Stomach (tissue), 8 donors: ENCODE measurements at regions not wholly inside any gene's neighbourhood (a gene's known extent, or its start where the extent isn't known, plus 50 kb on each side); places are given as distances from the start of the nearest gene placed in this dataset.

Source experiments
- DNase-seq, 2 donors: peaks; one replicate each; pipeline versions ENCODE4 v3.0.0 to v3.0.0-alpha.2; 2013 to 2019
- H3K27ac ChIP-seq, 5 donors: fragments of 200-600 bp in 4 of 5; sonication (generic) in 4 of 5; one replicate each; pipeline ENCODE4 v1.5.1; 2013 to 2019; ENCODE audit warnings: mild to moderate bottlenecking in 1 of 5, moderate library complexity in 1 of 5
- H3K27me3 ChIP-seq, 3 donors: fragments of 200-600 bp; sonication (generic); one replicate each; pipeline ENCODE4 v1.5.1; 2017 to 2019; ENCODE audit warnings: mixed run types in 1 of 3
- H3K36me3 ChIP-seq, 4 donors: fragments of 200-600 bp; sonication (generic); 1 replicate in 3 of 4; 2 replicates in 1 of 4; pipeline ENCODE4 v1.5.1; 2016 to 2019
- H3K4me1 ChIP-seq, 4 donors: fragments of 200-600 bp; sonication (generic); one replicate each; pipeline ENCODE4 v1.5.1; 2016 to 2019
- H3K4me3 ChIP-seq, 4 donors: fragments of 200-600 bp; sonication (generic) in 3 of 4; one replicate each; pipeline ENCODE4 v1.5.1; 2016 to 2019; ENCODE audit warnings: mild to moderate bottlenecking in 1 of 4
- H3K9me3 ChIP-seq, 4 donors: fragments of 200-600 bp; sonication (generic); one replicate each; pipeline ENCODE4 v1.5.1; 2016 to 2019
- CTCF ChIP-seq, 7 experiments: fragments of 450-650 bp in 4 of 7; fragments of 200-600 bp in 3 of 7; sonication (generic) in 3 of 7; IDR thresholded peaks; one replicate each; pipeline ENCODE4 v1.5.1; 2016 to 2019; ENCODE audit warnings: antibody characterized with exemption in 7 of 7, control low read depth in 2 of 7, mild to moderate bottlenecking in 1 of 7
- EP300 ChIP-seq: sonication (generic); formaldehyde crosslinking; IDR thresholded peaks from one replicate; pipeline ENCODE4 v1.6.1; 2017; ENCODE audit warnings: antibody characterized with exemption
- POLR2A ChIP-seq, 4 donors: fragments of 450-650 bp; IDR thresholded peaks; one replicate each; pipeline ENCODE4 v1.6.1; 2016; ENCODE audit warnings: antibody characterized with exemption in 4 of 4, control low read depth in 2 of 4, mild to moderate bottlenecking in 1 of 4, moderate library complexity in 1 of 4
- POLR2AphosphoS5 ChIP-seq, 3 donors: sonication (generic); formaldehyde crosslinking; IDR thresholded peaks; one replicate each; pipeline ENCODE4 v1.6.1; 2016; ENCODE audit warnings: antibody characterized with exemption in 3 of 3
- WGBS, 5 donors: extraction: QIAGEN DNeasy Blood & Tissue Kit in 3 of 5; methylation state at CpG; one replicate each; pipeline versions ENCODE4 v1.1.5 to v1.1.7; 2013 to 2018; 5-methylcytosine and 5-hydroxymethylcytosine counted together
- intact Hi-C: fragments of 100-400 bp; cut with DNase I; formaldehyde crosslinking; loops from one replicate; pipeline ENCODE4 v1.15.1; 2023; ENCODE audit warnings: low total_unique reads
- donor health status: healthy with polysubstance abuse.
- donor health status: Bipolar disorder and iron deficiency.
- donor health status: healthy.

DNA sequence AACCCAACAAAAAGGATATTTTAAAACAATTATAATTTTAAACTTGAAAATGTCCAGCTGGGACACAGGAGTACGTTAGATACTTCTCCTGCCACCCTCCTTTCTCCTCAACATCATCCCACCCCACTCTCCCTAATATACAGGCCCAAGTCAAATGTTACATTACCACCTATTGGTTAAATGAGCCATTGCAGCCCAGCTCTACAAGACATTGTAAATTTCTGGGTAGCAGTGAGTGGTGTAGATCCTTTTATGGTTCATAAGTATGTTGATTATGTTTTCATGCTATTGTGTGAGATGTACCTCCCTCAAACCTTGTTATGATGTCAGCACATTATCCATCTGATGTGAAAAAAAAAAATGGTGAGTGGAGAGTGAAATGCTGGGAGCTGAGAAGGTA lies 187.1 kb upstream of the BCOR start:
- Histone ChIP-seq H3K27ac (no peak overlapping the region), H3K9me3 (peaks cover 0 to 50% (median 20%) of the 10 kb centered on the region in 4 donors), H3K4me3 (no peak overlapping the region), H3K36me3 (no peaks in the 10 kb centered on the region), H3K4me1 (no peaks in the 10 kb centered on the region), H3K27me3 (no peaks in the 10 kb centered on the region)
- intact Hi-C loops, result no loop called here
- DNase-seq, result no peak
- no peak for TF ChIP-seq EP300
- TF ChIP-seq POLR2A (IDR thresholded peaks at IDR 0.05), result no peak
- no peak for TF ChIP-seq POLR2AphosphoS5 (IDR thresholded peaks at IDR 0.05)
- TF ChIP-seq CTCF (IDR thresholded peaks at IDR 0.05), result no peak
- 38 to 96% (median 54%) methylated on average over 1 of the region's 1 CpG for WGBS, 5 donors

DNA sequence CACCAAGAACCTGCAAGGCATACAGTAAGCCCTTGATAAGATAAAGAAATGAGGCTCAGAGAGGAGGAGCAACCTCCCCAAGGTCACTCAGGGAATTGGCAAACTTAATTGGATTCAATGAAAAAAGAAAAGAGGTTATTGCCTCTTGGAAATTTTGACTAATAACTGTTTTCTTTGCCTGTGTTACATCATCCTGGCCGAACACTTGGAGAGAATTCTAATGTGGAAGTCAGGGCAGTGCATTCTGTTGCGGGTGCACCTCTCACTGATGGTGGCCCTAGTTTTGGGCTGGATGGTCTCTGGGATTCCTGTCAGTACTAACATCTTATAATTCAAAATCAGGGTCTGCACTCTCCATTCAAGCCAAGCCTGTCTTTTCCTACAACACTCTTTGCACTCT lies 186.2 kb upstream of the BCOR start:
- TF ChIP-seq EP300, result no peak
- TF ChIP-seq POLR2A (IDR thresholded peaks at IDR 0.05), result no peak
- no peak for TF ChIP-seq CTCF (IDR thresholded peaks at IDR 0.05)
- TF ChIP-seq POLR2AphosphoS5 (IDR thresholded peaks at IDR 0.05), result no peak
- H3K9me3 ChIP-seq, result peaks cover 0 to 41% (median 15%) of the 10 kb centered on the region in 4 donors
- DNase-seq, result no peak
- no peaks in the 10 kb centered on the region for H3K36me3 ChIP-seq
- intact Hi-C loops, result no loop called here
- WGBS, 5 donors, result 68 to 88% (median 85%) methylated on average over 2 of the region's 2 CpGs
- H3K4me1 ChIP-seq, result no peaks in the 10 kb centered on the region
- H3K4me3 ChIP-seq, result no peak overlapping the region
- H3K27ac ChIP-seq, result no peak overlapping the region
- no peaks in the 10 kb centered on the region for H3K27me3 ChIP-seq

- no peaks in the 10 kb centered on the region for H3K36me3 ChIP-seq
- H3K4me3 ChIP-seq, result no peak overlapping the region
- H3K4me1 ChIP-seq, result no peaks in the 10 kb centered on the region
- peak in 1 of 2 donors; percentile 35 for DNase-seq
- no peak overlapping the region for H3K27ac ChIP-seq
- intact Hi-C loops, result no loop called here
- no peaks in the 10 kb centered on the region for H3K27me3 ChIP-seq
- H3K9me3 ChIP-seq, result peaks cover 0 to 32% (median 13%) of the 10 kb centered on the region in 4 donors
- TF ChIP-seq CTCF (IDR thresholded peaks at IDR 0.05), result no peak
- no peak for TF ChIP-seq EP300
- TF ChIP-seq POLR2AphosphoS5 (IDR thresholded peaks at IDR 0.05), result no peak
- TF ChIP-seq POLR2A (IDR thresholded peaks at IDR 0.05), result no peak
- 72 to 79% (median 75%) methylated on average over 10 of the region's 10 CpGs for WGBS, 5 donors
These were observed 185.3 kb upstream of the BCOR start for GRCh38 chrX:40282946-40283660.

GRCh38 chrX:40282348-40282747 lies 184.6 kb upstream of the BCOR start:
- TF ChIP-seq POLR2A (IDR thresholded peaks at IDR 0.05) (no peak), CTCF (IDR thresholded peaks at IDR 0.05) (no peak), POLR2AphosphoS5 (IDR thresholded peaks at IDR 0.05) (no peak), EP300 (no peak)
- no peaks in the 10 kb centered on the region for H3K4me1 ChIP-seq
- intact Hi-C loops, result no loop called here
- peaks cover 0 to 28% (median 11%) of the 10 kb centered on the region in 4 donors for H3K9me3 ChIP-seq
- 71 to 84% (median 83%) methylated on average over 4 of the region's 4 CpGs for WGBS, 5 donors
- no peaks in the 10 kb centered on the region for H3K27me3 ChIP-seq
- H3K36me3 ChIP-seq, result no peaks in the 10 kb centered on the region
- no peak for DNase-seq
- no peak overlapping the region for H3K27ac ChIP-seq
- H3K4me3 ChIP-seq, result no peak overlapping the region
